ENCODE measurements at regions not wholly inside any gene's neighbourhood (a gene's known extent, or its start where the extent isn't known, plus 50 kb on each side); places are given as distances from the start of the nearest gene placed in this dataset.

DNA sequence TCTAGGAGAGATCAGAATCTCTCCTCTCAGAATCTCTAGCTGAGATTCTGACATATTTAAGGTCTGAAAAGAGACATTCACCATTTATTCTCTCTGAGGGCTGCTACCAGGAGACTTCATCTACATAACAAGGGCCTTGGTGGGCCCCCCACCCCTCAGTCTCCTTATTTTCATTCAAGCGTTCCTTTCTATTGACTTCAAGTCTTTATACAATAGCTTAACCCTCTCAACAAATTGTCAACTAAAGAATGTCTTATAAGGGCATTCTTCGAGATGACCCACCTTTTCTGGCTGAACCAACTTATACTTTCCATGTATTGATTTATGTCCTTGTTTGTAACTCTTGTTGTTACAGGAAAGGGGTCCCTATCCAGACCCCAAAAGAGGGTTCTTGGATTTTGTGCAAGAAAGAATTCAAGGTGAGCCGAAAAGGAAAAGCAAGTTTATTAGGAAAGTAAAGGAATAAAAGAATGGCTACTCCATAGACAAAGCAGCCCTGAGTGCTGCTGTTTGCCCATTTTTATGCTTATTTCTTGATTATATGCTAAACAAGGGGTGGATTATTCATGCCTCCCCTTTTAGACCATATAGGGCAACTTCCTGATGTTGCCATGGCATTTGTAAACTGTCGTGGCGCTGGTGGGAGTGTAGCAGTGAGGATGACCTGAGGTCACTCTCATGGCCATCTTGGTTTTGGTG, 209.5 kb upstream of the ALCAM start:
- DNase-seq (ENCODE audit: low read depth in 1 of 2, low spot score in 2 of 2) (peak in 1 of 2 experiments; percentile 73), FAIRE-seq (no peak)
- Histone ChIP-seq H3K9ac (replicated peaks in 1 of 4; ENCODE audit: extremely low read depth in 1 of 4, low read depth in 3 of 4, low read length in 3 of 4) (no peak overlapping the region), H3K4me1 (replicated peaks in 1 of 4; ENCODE audit: control insufficient read depth in 3 of 4, insufficient read depth in 4 of 4, low read length in 3 of 4) (peaks cover 0 to 10% (median 0%) of the 10 kb centered on the region in 4 experiments; a peak in 4 of 7 replicates), H2BK5ac (ENCODE audit: low read depth, low read length) (peak overlapping the region; percentile 21), H3K36me3 (ENCODE audit: control insufficient read depth in 2 of 4, insufficient read depth in 4 of 4, low read length in 3 of 4) (no peaks in the 10 kb centered on the region), H4K8ac (ENCODE audit: extremely low read depth, insufficient read depth, low read length) (no peak overlapping the region), H3K9me3 (ENCODE audit: insufficient read depth in 2 of 2, low read depth in 1 of 2, low read length in 1 of 2) (no peaks in the 10 kb centered on the region), H3K23me2 (ENCODE audit: low read depth, low read length) (no peaks in the 10 kb centered on the region), H3K18ac (ENCODE audit: extremely low read depth, low read length) (peak overlapping the region; percentile 97; the same call in 1 of the 2 replicates), H3K23ac (ENCODE audit: insufficient read length) (no peak overlapping the region), H3K56ac (replicated peaks; ENCODE audit: insufficient read length, low read depth, low read length) (no peak overlapping the region), H4K91ac (replicated peaks; ENCODE audit: insufficient read length, low read length) (no peak overlapping the region), H3K4me2 (ENCODE audit: insufficient read depth in 1 of 2, low read depth in 2 of 2, low read length in 2 of 2) (peak overlapping the region; percentile 38 to 66; a peak in 3 of 4 replicates), H3K4me3 (ENCODE audit: extremely low read depth in 1 of 4, insufficient read depth in 2 of 4, low read depth in 3 of 4, low read length in 4 of 4) (no peak overlapping the region), H3K4ac (replicated peaks; ENCODE audit: insufficient read length, low read depth, low read length) (no peak overlapping the region), H2BK15ac (ENCODE audit: low read length) (no peak overlapping the region), H4K20me1 (replicated peaks in 1 of 2; ENCODE audit: control insufficient read depth in 1 of 2, insufficient read depth in 2 of 2, low read length in 2 of 2) (no peaks in the 10 kb centered on the region), H3K79me1 (ENCODE audit: low read depth, low read length) (no peaks in the 10 kb centered on the region), H2AK5ac (ENCODE audit: low read depth, low read length) (no peak overlapping the region), H3K79me2 (ENCODE audit: control insufficient read depth in 1 of 2, insufficient read depth in 2 of 2, low read length in 2 of 2) (no peaks in the 10 kb centered on the region), H2BK20ac (ENCODE audit: low read length) (no peak overlapping the region), H3K27me3 (replicated peaks in 1 of 4; ENCODE audit: control insufficient read depth in 3 of 4, extremely low read depth in 1 of 4, insufficient read depth in 3 of 4, low read length in 3 of 4) (no peaks in the 10 kb centered on the region), H2BK120ac (replicated peaks; ENCODE audit: low read depth, low read length) (no peak overlapping the region), H3K14ac (ENCODE audit: insufficient read length) (no peak overlapping the region), H4K5ac (ENCODE audit: insufficient read length, low read depth, low read length) (no peak overlapping the region), H2BK12ac (ENCODE audit: low read depth, low read length) (peak overlapping the region; percentile 32; the same call in 1 of the 2 replicates), H2AFZ (ENCODE audit: low read length) (no peak overlapping the region), H3K27ac (ENCODE audit: low read depth, low read length) (peak overlapping the region; percentile 78)
- 41% methylated on average over 5 of the region's 5 CpGs; no CpG with 5 or more reads in 1 of the 2 experiments for WGBS, 2 experiments (ENCODE audit: extremely low coverage in 1 of 2, insufficient coverage in 1 of 2, insufficient read length in 1 of 2, insufficient replicate concordance in 2 of 2, low coverage in 1 of 2, low lambda C conversion rate in 2 of 2, missing lambda C conversion rate in 1 of 2)
- POLR2A ChIA-PET (ENCODE audit: partially characterized antibody) = interaction anchor here (0.9 to 1.8 kb wide), 4 partner anchors 16 to 209 kb away, joined by 3 to 7 read pairs (median 4); partner anchors contain the start of gene ALCAM
- CTCF ChIA-PET (ENCODE audit: partially characterized antibody) = no interaction called here
- no peak for TF ChIP-seq TAF7 (optimal IDR thresholded peaks at IDR 0.05; ENCODE audit: borderline replicate concordance, low read depth, low read length)
- TF ChIP-seq TAF1 (IDR thresholded peaks at IDR 0.05; ENCODE audit: low read depth, low read length) = no peak
- peak; percentile 48; the same call in 1 of the 2 replicates for TF ChIP-seq RBBP5 (IDR thresholded peaks at IDR 0.05; ENCODE audit: borderline replicate concordance, low read depth, low read length)
- TF ChIP-seq SP2 (IDR thresholded peaks at IDR 0.05; ENCODE audit: low read length) = no peak
- no peak for TF ChIP-seq SUZ12 (IDR thresholded peaks at IDR 0.05; ENCODE audit: low read length)
- no peak for TF ChIP-seq KDM1A (IDR thresholded peaks at IDR 0.05; ENCODE audit: borderline replicate concordance, low read length)
- TF ChIP-seq JUN (IDR thresholded peaks at IDR 0.05; ENCODE audit: low read depth, low read length) = 0 out of 2 replicates have a peak, but pooled peaks have one; percentile 44
- TF ChIP-seq CBX8 (IDR thresholded peaks at IDR 0.05; ENCODE audit: borderline replicate concordance, low read depth, low read length) = no peak
